ENCODE measurements at regions not wholly inside any gene's neighbourhood (a gene's known extent, or its start where the extent isn't known, plus 50 kb on each side); places are given as distances from the start of the nearest gene placed in this dataset.

- no peaks in the 10 kb centered on the region for H3K9me3 ChIP-seq (ENCODE audit: control insufficient read depth in 2 of 2, insufficient read depth in 1 of 2, low read depth in 1 of 2, low read length in 1 of 2)
- no peaks in the 10 kb centered on the region for H3K27me3 ChIP-seq (ENCODE audit: control insufficient read depth in 3 of 3, insufficient read depth in 3 of 3, low read length in 3 of 3)
- H3K4me3 ChIP-seq (ENCODE audit: low read depth in 1 of 3, low read length in 3 of 3) = no peak overlapping the region
- 70 to 86% (median 75%) methylated on average over 4 of the region's 4 CpGs for WGBS, 3 donors
- no peaks in the 10 kb centered on the region for H3K36me3 ChIP-seq (ENCODE audit: control insufficient read depth in 3 of 3, insufficient read depth in 2 of 3, low read depth in 1 of 3, low read length in 3 of 3)
- DNase-seq = no peak
- H3K4me1 ChIP-seq (ENCODE audit: control insufficient read depth in 3 of 3, insufficient read depth in 2 of 3, low read depth in 1 of 3, low read length in 2 of 3) = no peaks in the 10 kb centered on the region
- H3K27ac ChIP-seq (ENCODE audit: low read depth in 1 of 3, low read length in 2 of 3) = no peak overlapping the region
- no peak for FAIRE-seq
Measured at GRCh38 chr5:60453186-60453976, 246.6 kb downstream of the DEPDC1B start.

- WGBS, 3 donors = 81 to 88% (median 85%) methylated on average over 2 of the region's 2 CpGs
- H3K27ac ChIP-seq (ENCODE audit: low read depth in 1 of 3, low read length in 2 of 3) = no peak overlapping the region
- FAIRE-seq = no peak
- no peaks in the 10 kb centered on the region for H3K27me3 ChIP-seq (ENCODE audit: control insufficient read depth in 3 of 3, insufficient read depth in 3 of 3, low read length in 3 of 3)
- H3K9me3 ChIP-seq (ENCODE audit: control insufficient read depth in 2 of 2, insufficient read depth in 1 of 2, low read depth in 1 of 2, low read length in 1 of 2) = no peaks in the 10 kb centered on the region
- no peak overlapping the region for H3K4me3 ChIP-seq (ENCODE audit: low read depth in 1 of 3, low read length in 3 of 3)
- H3K36me3 ChIP-seq (ENCODE audit: control insufficient read depth in 3 of 3, insufficient read depth in 2 of 3, low read depth in 1 of 3, low read length in 3 of 3) = no peaks in the 10 kb centered on the region
- no peaks in the 10 kb centered on the region for H3K4me1 ChIP-seq (ENCODE audit: control insufficient read depth in 3 of 3, insufficient read depth in 2 of 3, low read depth in 1 of 3, low read length in 2 of 3)
- DNase-seq = no peak
Measured at GRCh38 chr5:60448600-60448999, 251.4 kb downstream of the DEPDC1B start.

- 47 to 67% (median 63%) methylated on average over 5 of the region's 5 CpGs for WGBS, 3 donors
- no peaks in the 10 kb centered on the region for H3K27me3 ChIP-seq (ENCODE audit: control insufficient read depth in 3 of 3, insufficient read depth in 3 of 3, low read length in 3 of 3)
- no peak overlapping the region for H3K4me3 ChIP-seq (ENCODE audit: low read depth in 1 of 3, low read length in 3 of 3)
- H3K9me3 ChIP-seq (ENCODE audit: control insufficient read depth in 2 of 2, insufficient read depth in 1 of 2, low read depth in 1 of 2, low read length in 1 of 2) = no peaks in the 10 kb centered on the region
- no peak overlapping the region for H3K27ac ChIP-seq (ENCODE audit: low read depth in 1 of 3, low read length in 2 of 3)
- FAIRE-seq = no peak
- no peaks in the 10 kb centered on the region for H3K4me1 ChIP-seq (ENCODE audit: control insufficient read depth in 3 of 3, insufficient read depth in 2 of 3, low read depth in 1 of 3, low read length in 2 of 3)
- DNase-seq = peak in 1 of 2 donors; percentile 13
- H3K36me3 ChIP-seq (ENCODE audit: control insufficient read depth in 3 of 3, insufficient read depth in 2 of 3, low read depth in 1 of 3, low read length in 3 of 3) = no peaks in the 10 kb centered on the region
Measured at GRCh38 chr5:60447488-60447920, 252.5 kb downstream of the DEPDC1B start.

- Histone ChIP-seq H3K36me3 (ENCODE audit: control insufficient read depth in 3 of 3, insufficient read depth in 2 of 3, low read depth in 1 of 3, low read length in 3 of 3) (no peaks in the 10 kb centered on the region), H3K27me3 (ENCODE audit: control insufficient read depth in 3 of 3, insufficient read depth in 3 of 3, low read length in 3 of 3) (no peaks in the 10 kb centered on the region), H3K4me3 (ENCODE audit: low read depth in 1 of 3, low read length in 3 of 3) (no peak overlapping the region), H3K4me1 (ENCODE audit: control insufficient read depth in 3 of 3, insufficient read depth in 2 of 3, low read depth in 1 of 3, low read length in 2 of 3) (no peaks in the 10 kb centered on the region), H3K9me3 (ENCODE audit: control insufficient read depth in 2 of 2, insufficient read depth in 1 of 2, low read depth in 1 of 2, low read length in 1 of 2) (no peaks in the 10 kb centered on the region), H3K27ac (ENCODE audit: low read depth in 1 of 3, low read length in 2 of 3) (no peak overlapping the region)
- WGBS, 3 donors = 53 to 76% (median 56%) methylated on average over 3 of the region's 3 CpGs
- DNase-seq = no peak
- FAIRE-seq = no peak
Measured at GRCh38 chr5:60446917-60447316, 253.0 kb downstream of the DEPDC1B start.

- FAIRE-seq (no peak), DNase-seq (no peak)
- 59 to 83% (median 76%) methylated on average over 1 of the region's 1 CpG for WGBS, 3 donors
- no peak overlapping the region for H3K4me3 ChIP-seq (ENCODE audit: low read depth in 1 of 3, low read length in 3 of 3)
- no peaks in the 10 kb centered on the region for H3K9me3 ChIP-seq (ENCODE audit: control insufficient read depth in 2 of 2, insufficient read depth in 1 of 2, low read depth in 1 of 2, low read length in 1 of 2)
- no peaks in the 10 kb centered on the region for H3K27me3 ChIP-seq (ENCODE audit: control insufficient read depth in 3 of 3, insufficient read depth in 3 of 3, low read length in 3 of 3)
- no peak overlapping the region for H3K27ac ChIP-seq (ENCODE audit: low read depth in 1 of 3, low read length in 2 of 3)
- H3K4me1 ChIP-seq (ENCODE audit: control insufficient read depth in 3 of 3, insufficient read depth in 2 of 3, low read depth in 1 of 3, low read length in 2 of 3) = no peaks in the 10 kb centered on the region
- H3K36me3 ChIP-seq (ENCODE audit: control insufficient read depth in 3 of 3, insufficient read depth in 2 of 3, low read depth in 1 of 3, low read length in 3 of 3) = no peaks in the 10 kb centered on the region
Measured at GRCh38 chr5:60445921-60446320, 254.0 kb downstream of the DEPDC1B start.

- Histone ChIP-seq H3K27me3 (ENCODE audit: control insufficient read depth in 3 of 3, insufficient read depth in 3 of 3, low read length in 3 of 3) (no peaks in the 10 kb centered on the region), H3K27ac (ENCODE audit: low read depth in 1 of 3, low read length in 2 of 3) (no peak overlapping the region), H3K36me3 (ENCODE audit: control insufficient read depth in 3 of 3, insufficient read depth in 2 of 3, low read depth in 1 of 3, low read length in 3 of 3) (no peaks in the 10 kb centered on the region), H3K4me3 (ENCODE audit: low read depth in 1 of 3, low read length in 3 of 3) (no peak overlapping the region), H3K9me3 (ENCODE audit: control insufficient read depth in 2 of 2, insufficient read depth in 1 of 2, low read depth in 1 of 2, low read length in 1 of 2) (no peaks in the 10 kb centered on the region), H3K4me1 (ENCODE audit: control insufficient read depth in 3 of 3, insufficient read depth in 2 of 3, low read depth in 1 of 3, low read length in 2 of 3) (no peaks in the 10 kb centered on the region)
- DNase-seq = no peak
- no peak for FAIRE-seq
Measured at GRCh38 chr5:60445427-60445826, 254.5 kb downstream of the DEPDC1B start.

GRCh38 chr5:60444661-60445360 lies 255.2 kb downstream of the DEPDC1B start:
- no peaks in the 10 kb centered on the region for H3K4me1 ChIP-seq (ENCODE audit: control insufficient read depth in 3 of 3, insufficient read depth in 2 of 3, low read depth in 1 of 3, low read length in 2 of 3)
- H3K4me3 ChIP-seq (ENCODE audit: low read depth in 1 of 3, low read length in 3 of 3) = no peak overlapping the region
- H3K36me3 ChIP-seq (ENCODE audit: control insufficient read depth in 3 of 3, insufficient read depth in 2 of 3, low read depth in 1 of 3, low read length in 3 of 3) = no peaks in the 10 kb centered on the region
- no peak overlapping the region for H3K27ac ChIP-seq (ENCODE audit: low read depth in 1 of 3, low read length in 2 of 3)
- no peaks in the 10 kb centered on the region for H3K27me3 ChIP-seq (ENCODE audit: control insufficient read depth in 3 of 3, insufficient read depth in 3 of 3, low read length in 3 of 3)
- 67 to 68% (median 67%) methylated on average over 5 of the region's 5 CpGs for WGBS, 3 donors
- FAIRE-seq (no peak), DNase-seq (no peak)
- H3K9me3 ChIP-seq (ENCODE audit: control insufficient read depth in 2 of 2, insufficient read depth in 1 of 2, low read depth in 1 of 2, low read length in 1 of 2) = no peaks in the 10 kb centered on the region

GRCh38 chr5:60439552-60439951 lies 260.4 kb downstream of the DEPDC1B start:
- FAIRE-seq (no peak), DNase-seq (no peak)
- Histone ChIP-seq H3K4me3 (ENCODE audit: low read depth in 1 of 3, low read length in 3 of 3) (no peak overlapping the region), H3K4me1 (ENCODE audit: control insufficient read depth in 3 of 3, insufficient read depth in 2 of 3, low read depth in 1 of 3, low read length in 2 of 3) (no peaks in the 10 kb centered on the region), H3K27ac (ENCODE audit: low read depth in 1 of 3, low read length in 2 of 3) (no peak overlapping the region), H3K9me3 (ENCODE audit: control insufficient read depth in 2 of 2, insufficient read depth in 1 of 2, low read depth in 1 of 2, low read length in 1 of 2) (no peaks in the 10 kb centered on the region), H3K36me3 (ENCODE audit: control insufficient read depth in 3 of 3, insufficient read depth in 2 of 3, low read depth in 1 of 3, low read length in 3 of 3) (no peaks in the 10 kb centered on the region), H3K27me3 (ENCODE audit: control insufficient read depth in 3 of 3, insufficient read depth in 3 of 3, low read length in 3 of 3) (no peaks in the 10 kb centered on the region)
- 81 to 96% (median 94%) methylated on average over 1 of the region's 1 CpG for WGBS, 3 donors

Data from small intestine (tissue), 7 donors.